ENCODE measurements at regions not wholly inside any gene's neighbourhood (a gene's known extent, or its start where the extent isn't known, plus 50 kb on each side); places are given as distances from the start of the nearest gene placed in this dataset.

DNA sequence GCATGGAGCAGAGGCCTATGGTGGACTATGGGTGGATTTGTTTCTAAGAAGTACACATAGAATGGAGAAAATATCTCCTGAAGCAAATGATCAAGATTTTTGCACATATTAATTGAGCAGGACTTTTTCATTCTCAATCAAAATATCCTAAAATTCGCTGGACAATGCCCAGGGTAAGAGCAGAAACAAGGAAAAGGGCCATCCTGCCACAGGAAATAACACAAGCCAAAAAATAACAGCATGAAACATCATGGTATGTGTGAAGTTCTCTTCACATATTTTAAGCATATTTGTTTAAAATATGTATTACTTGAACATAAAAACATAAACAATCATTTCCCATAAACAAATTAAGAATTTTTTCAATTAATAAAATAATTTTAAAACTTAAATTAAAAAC lies 868.9 kb downstream of the EPHA7 start:
- no peak for TF ChIP-seq BHLHE40 (IDR thresholded peaks at IDR 0.05; ENCODE audit: borderline replicate concordance in 1 of 2, low read depth in 2 of 2, low read length in 1 of 2)
- TF ChIP-seq, protein P1, sequence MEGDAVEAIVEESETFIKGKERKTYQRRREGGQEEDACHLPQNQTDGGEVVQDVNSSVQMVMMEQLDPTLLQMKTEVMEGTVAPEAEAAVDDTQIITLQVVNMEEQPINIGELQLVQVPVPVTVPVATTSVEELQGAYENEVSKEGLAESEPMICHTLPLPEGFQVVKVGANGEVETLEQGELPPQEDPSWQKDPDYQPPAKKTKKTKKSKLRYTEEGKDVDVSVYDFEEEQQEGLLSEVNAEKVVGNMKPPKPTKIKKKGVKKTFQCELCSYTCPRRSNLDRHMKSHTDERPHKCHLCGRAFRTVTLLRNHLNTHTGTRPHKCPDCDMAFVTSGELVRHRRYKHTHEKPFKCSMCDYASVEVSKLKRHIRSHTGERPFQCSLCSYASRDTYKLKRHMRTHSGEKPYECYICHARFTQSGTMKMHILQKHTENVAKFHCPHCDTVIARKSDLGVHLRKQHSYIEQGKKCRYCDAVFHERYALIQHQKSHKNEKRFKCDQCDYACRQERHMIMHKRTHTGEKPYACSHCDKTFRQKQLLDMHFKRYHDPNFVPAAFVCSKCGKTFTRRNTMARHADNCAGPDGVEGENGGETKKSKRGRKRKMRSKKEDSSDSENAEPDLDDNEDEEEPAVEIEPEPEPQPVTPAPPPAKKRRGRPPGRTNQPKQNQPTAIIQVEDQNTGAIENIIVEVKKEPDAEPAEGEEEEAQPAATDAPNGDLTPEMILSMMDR (IDR thresholded peaks at IDR 0.05 in 2 of 3, conservative IDR thresholded peaks at IDR 0.05 in 1 of 3; ENCODE audit: control insufficient read depth in 2 of 3, extremely low read depth in 1 of 3, insufficient read depth in 1 of 3, low read depth in 3 of 3, low read length in 3 of 3) = no peak
- TF ChIP-seq, protein P2, sequence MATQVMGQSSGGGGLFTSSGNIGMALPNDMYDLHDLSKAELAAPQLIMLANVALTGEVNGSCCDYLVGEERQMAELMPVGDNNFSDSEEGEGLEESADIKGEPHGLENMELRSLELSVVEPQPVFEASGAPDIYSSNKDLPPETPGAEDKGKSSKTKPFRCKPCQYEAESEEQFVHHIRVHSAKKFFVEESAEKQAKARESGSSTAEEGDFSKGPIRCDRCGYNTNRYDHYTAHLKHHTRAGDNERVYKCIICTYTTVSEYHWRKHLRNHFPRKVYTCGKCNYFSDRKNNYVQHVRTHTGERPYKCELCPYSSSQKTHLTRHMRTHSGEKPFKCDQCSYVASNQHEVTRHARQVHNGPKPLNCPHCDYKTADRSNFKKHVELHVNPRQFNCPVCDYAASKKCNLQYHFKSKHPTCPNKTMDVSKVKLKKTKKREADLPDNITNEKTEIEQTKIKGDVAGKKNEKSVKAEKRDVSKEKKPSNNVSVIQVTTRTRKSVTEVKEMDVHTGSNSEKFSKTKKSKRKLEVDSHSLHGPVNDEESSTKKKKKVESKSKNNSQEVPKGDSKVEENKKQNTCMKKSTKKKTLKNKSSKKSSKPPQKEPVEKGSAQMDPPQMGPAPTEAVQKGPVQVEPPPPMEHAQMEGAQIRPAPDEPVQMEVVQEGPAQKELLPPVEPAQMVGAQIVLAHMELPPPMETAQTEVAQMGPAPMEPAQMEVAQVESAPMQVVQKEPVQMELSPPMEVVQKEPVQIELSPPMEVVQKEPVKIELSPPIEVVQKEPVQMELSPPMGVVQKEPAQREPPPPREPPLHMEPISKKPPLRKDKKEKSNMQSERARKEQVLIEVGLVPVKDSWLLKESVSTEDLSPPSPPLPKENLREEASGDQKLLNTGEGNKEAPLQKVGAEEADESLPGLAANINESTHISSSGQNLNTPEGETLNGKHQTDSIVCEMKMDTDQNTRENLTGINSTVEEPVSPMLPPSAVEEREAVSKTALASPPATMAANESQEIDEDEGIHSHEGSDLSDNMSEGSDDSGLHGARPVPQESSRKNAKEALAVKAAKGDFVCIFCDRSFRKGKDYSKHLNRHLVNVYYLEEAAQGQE (IDR thresholded peaks at IDR 0.05; ENCODE audit: low read depth, low read length) = no peak
- no peak for TF ChIP-seq RFX5 (IDR thresholded peaks at IDR 0.05; ENCODE audit: low read depth, low read length)
- TF ChIP-seq, protein P3, sequence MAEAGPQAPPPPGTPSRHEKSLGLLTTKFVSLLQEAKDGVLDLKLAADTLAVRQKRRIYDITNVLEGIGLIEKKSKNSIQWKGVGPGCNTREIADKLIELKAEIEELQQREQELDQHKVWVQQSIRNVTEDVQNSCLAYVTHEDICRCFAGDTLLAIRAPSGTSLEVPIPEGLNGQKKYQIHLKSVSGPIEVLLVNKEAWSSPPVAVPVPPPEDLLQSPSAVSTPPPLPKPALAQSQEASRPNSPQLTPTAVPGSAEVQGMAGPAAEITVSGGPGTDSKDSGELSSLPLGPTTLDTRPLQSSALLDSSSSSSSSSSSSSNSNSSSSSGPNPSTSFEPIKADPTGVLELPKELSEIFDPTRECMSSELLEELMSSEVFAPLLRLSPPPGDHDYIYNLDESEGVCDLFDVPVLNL (IDR thresholded peaks at IDR 0.05; ENCODE audit: low read depth, low read length) = no peak

All from GM12878 (cell line).